HepG2 (cell line): ENCODE measurements at regions not wholly inside any gene's neighbourhood (a gene's known extent, or its start where the extent isn't known, plus 50 kb on each side); places are given as distances from the start of the nearest gene placed in this dataset.

Source experiments
- DMAP1 ChIP-seq: IDR thresholded peaks from 2 replicates; pipeline ENCODE4 v1.6.1; 2016
- HES4 ChIP-seq: sonication (generic); formaldehyde crosslinking; IDR thresholded peaks from 2 replicates; pipeline ENCODE4 v1.9.0; 2021; ENCODE audit warnings: mild to moderate bottlenecking, missing genetic modification reagents, borderline replicate concordance
- HHEX ChIP-seq: IDR thresholded peaks from 2 replicates; pipeline ENCODE4 v1.6.1; 2016; ENCODE audit warnings: control low read depth
- POLR2AphosphoS5 ChIP-seq: IDR thresholded peaks from 2 replicates; pipeline ENCODE4 v1.6.1; 2012; ENCODE audit warnings: low read depth, low read length
- RARA ChIP-seq: IDR thresholded peaks from 2 replicates; pipeline ENCODE4 v1.6.1; 2016; ENCODE audit warnings: missing genetic modification reagents, missing compliant biosample characterization
- SP2 ChIP-seq: sonication (generic); formaldehyde crosslinking; IDR thresholded peaks from 2 replicates; pipeline ENCODE4 v1.5.1; 2020; ENCODE audit warnings: mild to moderate bottlenecking, missing genetic modification reagents
- ZNF777 ChIP-seq: sonication (generic); formaldehyde crosslinking; IDR thresholded peaks from 2 replicates; pipeline ENCODE4 v1.4.0; 2020; ENCODE audit warnings: missing genetic modification reagents
- TF ChIP-seq, protein P1 (sequence below): sonication (generic); formaldehyde crosslinking; IDR thresholded peaks from 2 replicates; pipeline ENCODE4 v1.9.0; 2021; ENCODE audit warnings: missing genetic modification reagents, mild to moderate bottlenecking, borderline replicate concordance
- TF ChIP-seq, protein P2 (sequence below): sonication (generic); formaldehyde crosslinking; conservative IDR thresholded peaks from 2 replicates; pipeline ENCODE4 v1.8.0; 2022; ENCODE audit warnings: missing genetic modification reagents
- TF ChIP-seq, protein P3 (sequence below): sonication (generic); formaldehyde crosslinking; IDR thresholded peaks from 2 replicates; pipeline ENCODE4 v1.5.1; 2020; ENCODE audit warnings: missing genetic modification reagents, mild to moderate bottlenecking, borderline replicate concordance

DNA sequence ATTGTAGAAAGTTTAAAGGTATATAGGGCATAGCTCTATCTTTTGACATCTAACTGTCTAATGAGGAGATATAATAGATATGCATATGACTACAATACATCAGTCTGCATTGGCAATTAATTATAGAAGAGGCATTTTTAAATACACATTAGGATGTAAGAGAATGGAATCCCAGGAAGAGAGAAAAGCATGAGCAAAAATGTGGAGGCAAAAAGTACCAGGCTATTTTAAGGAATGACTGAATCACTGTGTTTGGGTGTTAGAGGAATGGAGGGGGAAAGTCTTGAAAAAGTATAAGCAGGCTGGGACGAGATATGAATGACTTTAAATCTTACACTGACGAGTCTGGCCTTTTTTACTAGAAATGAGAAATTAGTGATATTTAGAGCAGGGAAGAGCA, 138.4 kb upstream of the ZNF462 start (continued):
- TF ChIP-seq, protein P1, sequence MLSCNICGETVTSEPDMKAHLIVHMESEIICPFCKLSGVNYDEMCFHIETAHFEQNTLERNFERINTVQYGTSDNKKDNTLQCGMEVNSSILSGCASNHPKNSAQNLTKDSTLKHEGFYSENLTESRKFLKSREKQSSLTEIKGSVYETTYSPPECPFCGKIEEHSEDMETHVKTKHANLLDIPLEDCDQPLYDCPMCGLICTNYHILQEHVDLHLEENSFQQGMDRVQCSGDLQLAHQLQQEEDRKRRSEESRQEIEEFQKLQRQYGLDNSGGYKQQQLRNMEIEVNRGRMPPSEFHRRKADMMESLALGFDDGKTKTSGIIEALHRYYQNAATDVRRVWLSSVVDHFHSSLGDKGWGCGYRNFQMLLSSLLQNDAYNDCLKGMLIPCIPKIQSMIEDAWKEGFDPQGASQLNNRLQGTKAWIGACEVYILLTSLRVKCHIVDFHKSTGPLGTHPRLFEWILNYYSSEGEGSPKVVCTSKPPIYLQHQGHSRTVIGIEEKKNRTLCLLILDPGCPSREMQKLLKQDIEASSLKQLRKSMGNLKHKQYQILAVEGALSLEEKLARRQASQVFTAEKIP (CRISPR knock-in tag), result no peak
- TF ChIP-seq HHEX (CRISPR knock-in tag) (no peak), SP2 (CRISPR knock-in tag) (no peak), ZNF777 (CRISPR knock-in tag) (no peak), HES4 (CRISPR knock-in tag) (no peak), RARA (CRISPR knock-in tag) (no peak), DMAP1 (CRISPR knock-in tag) (no peak), POLR2AphosphoS5 (no peak)
- TF ChIP-seq, protein P2, sequence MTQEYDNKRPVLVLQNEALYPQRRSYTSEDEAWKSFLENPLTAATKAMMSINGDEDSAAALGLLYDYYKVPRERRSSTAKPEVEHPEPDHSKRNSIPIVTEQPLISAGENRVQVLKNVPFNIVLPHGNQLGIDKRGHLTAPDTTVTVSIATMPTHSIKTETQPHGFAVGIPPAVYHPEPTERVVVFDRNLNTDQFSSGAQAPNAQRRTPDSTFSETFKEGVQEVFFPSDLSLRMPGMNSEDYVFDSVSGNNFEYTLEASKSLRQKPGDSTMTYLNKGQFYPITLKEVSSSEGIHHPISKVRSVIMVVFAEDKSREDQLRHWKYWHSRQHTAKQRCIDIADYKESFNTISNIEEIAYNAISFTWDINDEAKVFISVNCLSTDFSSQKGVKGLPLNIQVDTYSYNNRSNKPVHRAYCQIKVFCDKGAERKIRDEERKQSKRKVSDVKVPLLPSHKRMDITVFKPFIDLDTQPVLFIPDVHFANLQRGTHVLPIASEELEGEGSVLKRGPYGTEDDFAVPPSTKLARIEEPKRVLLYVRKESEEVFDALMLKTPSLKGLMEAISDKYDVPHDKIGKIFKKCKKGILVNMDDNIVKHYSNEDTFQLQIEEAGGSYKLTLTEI (CRISPR knock-in tag), result no peak
- TF ChIP-seq, protein P3, sequence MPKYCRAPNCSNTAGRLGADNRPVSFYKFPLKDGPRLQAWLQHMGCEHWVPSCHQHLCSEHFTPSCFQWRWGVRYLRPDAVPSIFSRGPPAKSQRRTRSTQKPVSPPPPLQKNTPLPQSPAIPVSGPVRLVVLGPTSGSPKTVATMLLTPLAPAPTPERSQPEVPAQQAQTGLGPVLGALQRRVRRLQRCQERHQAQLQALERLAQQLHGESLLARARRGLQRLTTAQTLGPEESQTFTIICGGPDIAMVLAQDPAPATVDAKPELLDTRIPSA (CRISPR knock-in tag), result no peak
